ENCODE measurements at regions not wholly inside any gene's neighbourhood (a gene's known extent, or its start where the extent isn't known, plus 50 kb on each side); places are given as distances from the start of the nearest gene placed in this dataset.

- no peaks in the 10 kb centered on the region for H3K36me3 ChIP-seq (ENCODE audit: control insufficient read depth in 2 of 2, insufficient read depth in 1 of 2, low read length in 2 of 2)
- no peaks in the 10 kb centered on the region for H3K9me3 ChIP-seq (ENCODE audit: control insufficient read depth, insufficient read depth, low read depth, low read length)
- CTCF ChIA-PET: no interaction called here
- no peak overlapping the region for H3K4me3 ChIP-seq (ENCODE audit: low read depth, low read length)
- TF ChIP-seq ZNF324 (tag by site-specific recombination; IDR thresholded peaks at IDR 0.05) (no peak), HOXA7 (CRISPR knock-in tag; IDR thresholded peaks at IDR 0.05; ENCODE audit: borderline replicate concordance) (no peak), ZNF148 (tag by site-specific recombination; IDR thresholded peaks at IDR 0.05; ENCODE audit: borderline replicate concordance) (no peak), ZNF362 (tag by site-specific recombination; IDR thresholded peaks at IDR 0.05) (no peak), PRDM6 (tag by site-specific recombination; IDR thresholded peaks at IDR 0.05) (no peak), ZNF214 (tag by site-specific recombination; IDR thresholded peaks at IDR 0.05; ENCODE audit: borderline replicate concordance) (no peak), ZNF10 (tag by site-specific recombination; IDR thresholded peaks at IDR 0.05) (no peak), ZNF341 (tag by site-specific recombination; IDR thresholded peaks at IDR 0.05; ENCODE audit: low read depth) (no peak), ZNF146 (tag by site-specific recombination; IDR thresholded peaks at IDR 0.05) (no peak), BCL11A (tag by site-specific recombination; IDR thresholded peaks at IDR 0.05; ENCODE audit: low read depth) (no peak), OVOL3 (tag by site-specific recombination; IDR thresholded peaks at IDR 0.05) (no peak), ZNF274 (IDR thresholded peaks at IDR 0.05; ENCODE audit: low read length) (no peak), ZNF274 (tag by site-specific recombination; IDR thresholded peaks at IDR 0.05; ENCODE audit: borderline replicate concordance) (no peak), ZNF624 (tag by site-specific recombination; IDR thresholded peaks at IDR 0.05) (no peak), ZNF585B (tag by site-specific recombination; IDR thresholded peaks at IDR 0.05) (no peak), SCRT2 (tag by site-specific recombination; IDR thresholded peaks at IDR 0.05) (no peak)
- POLR2A ChIA-PET: no interaction called here
- H3K27ac ChIP-seq (ENCODE audit: extremely low read depth, low read depth, low read length): no peak overlapping the region
- H3K4me1 ChIP-seq (ENCODE audit: control insufficient read depth, insufficient read depth, low read length): peaks cover 20% of the 10 kb centered on the region
These were observed 438.9 kb downstream of the ARHGEF28 start for GRCh38 chr5:74064911-74065310.

- CTCF ChIA-PET: interaction anchor here (0.7 kb wide), 1 partner anchor 37 kb away, joined by 3 read pairs; no protein-coding TSS in a partner anchor
- POLR2A ChIA-PET: no interaction called here
- Histone ChIP-seq H3K4me3 (ENCODE audit: low read depth, low read length) (no peak overlapping the region), H3K9me3 (ENCODE audit: control insufficient read depth, insufficient read depth, low read depth, low read length) (no peaks in the 10 kb centered on the region), H3K36me3 (ENCODE audit: control insufficient read depth in 2 of 2, insufficient read depth in 1 of 2, low read length in 2 of 2) (no peaks in the 10 kb centered on the region), H3K4me1 (ENCODE audit: control insufficient read depth, insufficient read depth, low read length) (peaks cover 20% of the 10 kb centered on the region), H3K27ac (ENCODE audit: extremely low read depth, low read depth, low read length) (no peak overlapping the region)
- TF ChIP-seq ZNF548 (tag by site-specific recombination; IDR thresholded peaks at IDR 0.05): no peak
- no peak for TF ChIP-seq ZNF155 (tag by site-specific recombination; IDR thresholded peaks at IDR 0.05)
- TF ChIP-seq ZNF146 (tag by site-specific recombination; IDR thresholded peaks at IDR 0.05): no peak
- TF ChIP-seq ZNF2 (tag by site-specific recombination; IDR thresholded peaks at IDR 0.05): no peak
- no peak for TF ChIP-seq HOXD13 (CRISPR knock-in tag; IDR thresholded peaks at IDR 0.05; ENCODE audit: borderline replicate concordance)
- TF ChIP-seq SALL2 (tag by site-specific recombination; IDR thresholded peaks at IDR 0.05; ENCODE audit: borderline replicate concordance): no peak
- no peak for TF ChIP-seq PRDM6 (tag by site-specific recombination; IDR thresholded peaks at IDR 0.05)
- no peak for TF ChIP-seq KLF17 (tag by site-specific recombination; IDR thresholded peaks at IDR 0.05)
- TF ChIP-seq ZNF510 (tag by site-specific recombination; IDR thresholded peaks at IDR 0.05; ENCODE audit: insufficient replicate concordance): no peak
- no peak for TF ChIP-seq ZNF10 (tag by site-specific recombination; IDR thresholded peaks at IDR 0.05)
- no peak for TF ChIP-seq ZNF140 (tag by site-specific recombination; IDR thresholded peaks at IDR 0.05)
These were observed 438.2 kb downstream of the ARHGEF28 start for GRCh38 chr5:74064225-74064624.

Data from HEK293 (cell line).